ENCODE measurements at regions not wholly inside any gene's neighbourhood (a gene's known extent, or its start where the extent isn't known, plus 50 kb on each side); places are given as distances from the start of the nearest gene placed in this dataset.

DNA sequence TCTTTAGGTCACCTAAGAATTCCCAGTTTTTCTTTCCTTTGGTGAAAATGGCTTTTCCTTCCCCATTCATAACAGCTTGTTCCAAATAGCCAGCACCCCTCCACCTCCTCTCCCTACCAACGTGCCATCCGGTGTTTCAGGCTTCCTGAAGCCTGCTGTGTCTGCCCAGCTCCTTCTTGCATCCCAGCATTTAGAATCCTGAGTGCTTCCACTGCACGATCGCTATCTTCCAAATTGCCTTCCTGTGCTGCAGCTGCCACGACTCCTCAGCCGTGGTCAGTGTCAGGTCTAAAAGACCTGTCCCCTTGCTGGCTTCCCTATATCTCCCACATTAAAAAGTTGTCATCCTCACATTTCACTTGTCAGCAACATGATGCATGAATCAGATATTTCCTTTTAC, 550.3 kb upstream of the JARID2 start:
- Histone ChIP-seq H3K4me2 (ENCODE audit: control insufficient read depth, insufficient read depth) (no peak overlapping the region), H3K4me3 (no peak overlapping the region), H3K9ac (ENCODE audit: control insufficient read depth, insufficient read depth, low read length) (no peak overlapping the region), H3K9me3 (replicated peaks; ENCODE audit: control insufficient read depth, insufficient read depth, low read length) (no peaks in the 10 kb centered on the region; the same call in 2 of the 3 replicates), H3K27me3 (replicated peaks in 1 of 2; ENCODE audit: control insufficient read depth in 2 of 2, insufficient read depth in 2 of 2, low read length in 1 of 2) (no peaks in the 10 kb centered on the region), H3K27ac (ENCODE audit: control insufficient read depth, insufficient read depth) (no peak overlapping the region), H4K20me1 (ENCODE audit: control insufficient read depth, insufficient read depth) (no peaks in the 10 kb centered on the region), H3K79me2 (ENCODE audit: control insufficient read depth, insufficient read depth, low read length) (no peaks in the 10 kb centered on the region), H2AFZ (ENCODE audit: control insufficient read depth, low read depth, low read length) (no peak overlapping the region), H3K36me3 (ENCODE audit: control insufficient read depth in 2 of 2, insufficient read depth in 2 of 2, low read length in 1 of 2) (no peaks in the 10 kb centered on the region), H3K4me1 (ENCODE audit: control insufficient read depth, insufficient read depth, low read length) (no peaks in the 10 kb centered on the region)
- RAD21 ChIA-PET (ENCODE audit: unreplicated experiment), result no interaction called here
- no peak for ATAC-seq
- CTCF ChIA-PET, result no interaction called here
- SMC1A ChIA-PET (ENCODE audit: uncharacterized antibody, unreplicated experiment), result no interaction called here
- TF ChIP-seq USF2 (IDR thresholded peaks at IDR 0.05; ENCODE audit: borderline replicate concordance, low read depth, low read length) (no peak), YBX1 (IDR thresholded peaks at IDR 0.05) (no peak), KAT2A (conservative IDR thresholded peaks at IDR 0.05; ENCODE audit: control insufficient read depth, low read depth, low read length) (no peak), ZNF622 (IDR thresholded peaks at IDR 0.05) (no peak), E4F1 (IDR thresholded peaks at IDR 0.05; ENCODE audit: borderline replicate concordance, partially characterized antibody) (no peak), TAF1 (IDR thresholded peaks at IDR 0.05; ENCODE audit: borderline replicate concordance, low read depth, low read length) (no peak), PAX5 (IDR thresholded peaks at IDR 0.05; ENCODE audit: borderline replicate concordance, low read depth, low read length) (no peak), TCF7 (IDR thresholded peaks at IDR 0.05; ENCODE audit: borderline replicate concordance) (no peak), CEBPZ (IDR thresholded peaks at IDR 0.05; ENCODE audit: low read depth, low read length) (no peak), WRNIP1 (IDR thresholded peaks at IDR 0.05; ENCODE audit: borderline replicate concordance, low read depth, low read length) (no peak), CREB1 (IDR thresholded peaks at IDR 0.05; ENCODE audit: low read depth) (no peak), ATF7 (IDR thresholded peaks at IDR 0.05; ENCODE audit: low read depth) (no peak), RUNX3 (IDR thresholded peaks at IDR 0.05; ENCODE audit: low read length) (no peak), PAX8 (IDR thresholded peaks at IDR 0.05) (no peak), EGR1 (IDR thresholded peaks at IDR 0.05; ENCODE audit: borderline replicate concordance in 1 of 2, low read depth in 2 of 2, low read length in 2 of 2) (no peak), CEBPB (IDR thresholded peaks at IDR 0.05; ENCODE audit: borderline replicate concordance in 1 of 2, low read depth in 2 of 2, low read length in 2 of 2) (no peak)
- TF ChIP-seq, protein P1, sequence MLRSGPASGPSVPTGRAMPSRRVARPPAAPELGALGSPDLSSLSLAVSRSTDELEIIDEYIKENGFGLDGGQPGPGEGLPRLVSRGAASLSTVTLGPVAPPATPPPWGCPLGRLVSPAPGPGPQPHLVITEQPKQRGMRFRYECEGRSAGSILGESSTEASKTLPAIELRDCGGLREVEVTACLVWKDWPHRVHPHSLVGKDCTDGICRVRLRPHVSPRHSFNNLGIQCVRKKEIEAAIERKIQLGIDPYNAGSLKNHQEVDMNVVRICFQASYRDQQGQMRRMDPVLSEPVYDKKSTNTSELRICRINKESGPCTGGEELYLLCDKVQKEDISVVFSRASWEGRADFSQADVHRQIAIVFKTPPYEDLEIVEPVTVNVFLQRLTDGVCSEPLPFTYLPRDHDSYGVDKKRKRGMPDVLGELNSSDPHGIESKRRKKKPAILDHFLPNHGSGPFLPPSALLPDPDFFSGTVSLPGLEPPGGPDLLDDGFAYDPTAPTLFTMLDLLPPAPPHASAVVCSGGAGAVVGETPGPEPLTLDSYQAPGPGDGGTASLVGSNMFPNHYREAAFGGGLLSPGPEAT (IDR thresholded peaks at IDR 0.05; ENCODE audit: low read depth), result no peak
- in situ Hi-C loops (cut with MboI), result no loop called here
- POLR2A ChIA-PET, result no interaction called here
- DNase-seq (ENCODE audit: low read depth, low spot score), result no peak
- no peak for FAIRE-seq
- intact Hi-C loops (cut with micrococcal nuclease; ENCODE audit: unreplicated experiment), result no loop called here
- BruUV-seq (replicated peaks), result no TSS peak
- 68% methylated on average over 6 of the region's 6 CpGs for whole genome bisulfite sequencing (ENCODE audit: insufficient coverage, insufficient replicate concordance, low lambda C conversion rate, missing lambda C conversion rate)

Measured in GM12878 (cell line).